GM19395 (cell line): ENCODE measurements at regions not wholly inside any gene's neighbourhood (a gene's known extent, or its start where the extent isn't known, plus 50 kb on each side); places are given as distances from the start of the nearest gene placed in this dataset.
A peak's percentile ranks its signal among the peaks of the same experiment; 100 is the strongest.

Experiments
- ATAC-seq: cut with Tn5 transposase; IDR thresholded peaks from one replicate; pipeline ENCODE4 v1.9.1; 2021; ENCODE audit warnings: mild to moderate bottlenecking, moderate library complexity; ENCODE audit not compliant: unreplicated experiment

DNA sequence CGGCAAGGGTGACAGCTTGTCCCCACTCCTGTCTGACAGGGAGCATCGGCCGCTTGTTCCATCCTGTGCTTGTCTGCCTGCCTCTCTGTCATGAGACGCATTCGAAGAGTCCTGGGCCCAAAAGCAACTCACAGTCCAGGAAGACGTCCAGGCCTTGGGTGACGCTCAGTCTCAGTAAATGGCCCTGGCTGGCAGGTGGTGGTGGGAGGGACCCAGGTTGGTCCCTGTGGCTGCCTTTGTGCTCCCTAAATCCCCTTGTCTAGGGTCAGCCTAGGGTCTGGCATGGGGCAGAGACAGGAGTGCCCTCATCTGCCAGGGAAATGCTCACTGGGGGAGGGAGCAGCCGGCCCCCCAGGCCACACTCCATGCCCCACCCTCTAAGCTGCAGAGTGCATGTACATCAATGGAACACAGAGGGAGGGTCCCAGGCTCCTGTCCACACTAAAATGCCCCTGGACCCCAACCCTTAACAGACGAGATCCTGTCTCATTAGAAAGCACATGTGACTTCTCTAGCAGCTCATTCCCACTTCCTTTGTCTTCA, 295.2 kb upstream of the ZNF32 start:
- ATAC-seq: no peak

DNA sequence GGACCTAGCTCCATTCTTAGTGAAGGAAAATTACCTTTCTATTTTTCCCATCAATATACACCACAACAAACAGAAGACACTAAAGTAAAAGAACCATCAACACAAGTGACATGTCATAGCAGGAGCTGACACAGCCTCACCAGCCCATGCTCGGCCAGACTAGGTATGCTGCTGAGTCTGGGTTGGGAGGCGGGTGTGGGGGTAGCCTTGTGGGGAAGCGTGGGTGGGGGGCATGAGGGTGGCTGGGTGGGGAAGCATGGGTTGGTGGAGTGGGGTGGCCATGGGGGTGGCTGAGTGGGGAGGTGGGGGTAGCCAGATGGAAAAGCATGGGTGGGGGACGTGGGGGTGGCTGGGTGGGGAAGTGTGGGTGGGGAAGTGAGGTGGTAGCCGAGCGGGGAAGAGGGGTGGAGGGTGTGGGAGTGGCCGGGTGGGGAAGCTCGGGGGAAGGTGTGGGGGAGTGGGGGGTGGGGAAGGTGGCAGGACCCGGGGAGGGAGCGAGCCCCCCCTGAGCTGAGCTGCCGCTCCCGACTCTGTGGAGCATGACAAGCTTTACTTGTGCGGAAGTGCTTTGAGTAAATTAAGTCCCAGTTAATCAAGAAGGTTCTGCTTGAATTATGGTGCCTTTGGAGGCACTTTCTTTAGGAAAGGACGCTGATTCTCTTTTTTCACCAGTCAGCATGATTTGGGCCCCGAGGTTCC, 294.6 kb upstream of the ZNF32 start:
- ATAC-seq: no peak

DNA sequence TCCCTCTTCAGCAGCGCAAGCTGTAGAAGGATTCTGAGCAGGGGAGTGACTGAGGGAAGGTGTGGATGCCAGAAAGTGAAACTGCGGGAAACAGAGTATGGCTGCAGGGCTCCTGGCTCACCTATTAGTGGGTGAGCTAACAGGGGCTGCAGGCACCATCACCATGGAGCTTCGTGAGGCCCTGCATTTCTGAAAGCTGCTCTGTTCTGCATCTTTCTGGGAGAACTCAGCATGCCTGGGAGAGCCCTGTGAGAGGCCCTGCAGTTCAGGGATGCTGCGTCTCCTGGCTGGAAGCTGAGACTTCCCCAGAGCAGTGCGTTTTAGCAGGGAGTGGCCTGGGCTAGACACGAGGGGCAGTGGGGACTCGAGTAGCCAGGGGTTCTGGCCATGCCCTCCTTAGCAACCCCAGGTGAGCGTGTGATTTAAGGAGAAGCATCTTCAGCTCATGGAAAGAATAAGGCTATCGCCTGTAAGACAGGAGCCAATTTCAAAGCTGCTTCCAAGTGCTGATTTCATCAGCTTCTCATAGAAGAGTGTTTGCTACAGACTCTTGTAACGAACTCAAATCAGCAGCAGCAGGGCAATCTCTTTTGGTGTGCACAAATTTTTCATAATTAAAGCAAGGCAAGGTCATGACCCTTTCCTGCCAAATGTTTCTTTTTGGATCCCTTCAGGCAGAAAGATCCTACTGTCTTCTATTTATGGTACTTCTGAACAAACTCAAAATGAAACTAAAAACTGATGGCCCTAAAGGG, 293.6 kb upstream of the ZNF32 start:
- ATAC-seq: no peak

DNA sequence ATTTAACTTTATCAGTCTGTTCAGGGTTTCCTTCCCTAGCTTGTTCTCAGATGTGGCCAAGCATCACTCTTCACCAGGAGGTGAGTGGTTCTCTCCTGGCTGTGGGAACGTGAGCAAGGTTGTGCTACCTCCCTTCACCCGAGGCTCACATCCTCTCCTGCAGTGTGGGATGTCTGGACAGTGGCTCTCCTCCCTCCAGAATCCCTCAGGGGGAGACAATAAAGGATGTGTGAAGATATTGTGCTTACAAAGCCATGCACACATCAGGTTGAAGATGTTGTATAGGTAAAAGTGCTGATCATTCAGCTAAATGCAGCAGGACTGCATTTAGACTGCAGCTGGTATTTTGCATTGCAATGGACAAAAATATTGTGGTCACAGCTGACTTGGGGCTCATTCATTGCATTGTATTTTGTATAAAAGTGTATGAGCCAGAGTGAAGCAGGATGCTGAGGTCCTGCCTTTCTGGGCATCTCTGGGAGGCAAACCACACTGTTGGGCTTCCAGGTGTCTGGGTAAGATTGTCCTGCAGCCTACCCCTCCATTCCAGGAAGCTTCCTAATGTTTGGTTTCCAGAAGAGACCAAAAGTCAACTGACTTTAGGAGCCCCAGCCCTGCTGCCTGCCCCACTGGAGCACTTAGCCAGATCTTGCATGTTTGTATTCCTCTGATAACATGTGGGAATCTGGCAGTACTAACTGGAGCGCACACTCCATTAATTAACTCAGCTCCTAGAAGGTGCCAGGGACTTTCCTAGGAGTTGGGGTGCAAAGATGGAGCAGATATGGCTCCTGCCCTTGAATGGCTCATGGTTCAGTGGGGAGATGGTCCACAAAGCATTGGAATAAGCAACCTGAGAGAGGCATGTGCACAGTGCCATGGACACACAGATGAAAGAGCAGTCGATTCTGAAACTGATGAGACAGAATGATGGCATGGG, 292.5 kb upstream of the ZNF32 start:
- ATAC-seq: no peak

DNA sequence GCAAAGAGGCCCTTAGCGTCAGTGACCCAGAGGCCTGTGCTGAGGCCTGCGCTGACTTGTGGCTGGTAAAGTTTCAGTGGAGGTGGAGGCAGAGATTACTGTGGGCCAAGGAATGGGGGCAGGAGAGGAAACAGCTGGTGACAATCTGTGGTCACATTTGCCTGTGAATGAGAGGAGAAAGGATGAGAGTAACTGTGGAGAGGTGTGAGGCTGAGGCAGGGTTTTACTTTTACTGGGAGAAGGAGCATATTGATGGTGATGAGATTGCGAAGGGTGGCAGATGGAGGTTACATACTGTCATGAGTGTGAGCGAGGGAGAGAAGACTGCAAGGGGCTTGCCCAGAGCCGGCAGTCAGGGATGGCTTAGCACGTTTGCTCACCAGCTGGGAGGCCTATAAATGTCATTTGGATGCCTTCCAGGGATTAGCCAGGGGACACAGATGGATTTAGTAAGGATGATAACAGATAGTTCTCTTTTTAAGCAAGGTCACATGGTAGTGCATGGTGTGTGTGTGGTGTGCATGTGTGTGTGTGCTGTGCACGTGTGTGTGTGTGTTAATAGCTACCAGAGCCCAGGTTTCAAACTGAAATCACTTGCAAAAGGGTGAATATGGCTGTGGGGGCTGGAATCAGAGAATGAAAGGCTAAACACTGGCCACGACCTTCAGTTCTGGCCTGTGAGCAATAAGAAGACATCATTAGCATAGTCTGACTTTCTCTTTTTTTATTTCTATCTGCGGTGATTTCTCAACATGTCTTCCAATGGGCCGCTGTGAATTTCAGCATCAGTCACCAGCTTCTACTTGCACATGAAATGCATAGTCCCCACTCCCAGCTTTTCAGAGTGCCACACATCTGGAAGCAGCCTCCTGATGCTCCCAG, 291.5 kb upstream of the ZNF32 start:
- ATAC-seq: peak; percentile 57

DNA sequence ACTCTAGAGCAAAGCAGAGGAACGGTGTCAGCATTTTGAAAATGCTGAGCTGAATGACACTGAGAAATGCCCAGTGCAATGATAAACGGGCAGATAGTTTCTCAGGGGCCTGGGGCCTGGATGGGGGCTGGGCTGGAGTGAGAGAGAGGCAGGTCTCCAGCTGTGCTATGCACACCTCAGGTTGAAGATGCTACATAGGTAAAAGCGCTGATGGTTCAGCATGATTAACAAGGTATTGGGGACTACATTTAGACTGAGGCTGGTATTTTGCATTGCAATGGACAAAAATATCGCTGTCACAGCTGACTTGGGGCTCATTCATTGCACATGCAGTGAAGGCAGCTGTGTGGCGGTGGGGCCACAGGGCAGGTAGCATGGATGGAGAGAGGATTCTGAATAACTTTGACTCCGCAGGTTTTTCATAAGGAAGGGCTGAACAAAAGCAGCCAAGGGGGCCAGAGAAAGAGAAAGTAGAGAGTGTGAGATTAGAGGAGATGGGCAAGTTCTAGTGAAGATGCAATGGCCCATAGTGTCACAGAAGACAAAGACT, 290.8 kb upstream of the ZNF32 start:
- peak; percentile 14 for ATAC-seq

DNA sequence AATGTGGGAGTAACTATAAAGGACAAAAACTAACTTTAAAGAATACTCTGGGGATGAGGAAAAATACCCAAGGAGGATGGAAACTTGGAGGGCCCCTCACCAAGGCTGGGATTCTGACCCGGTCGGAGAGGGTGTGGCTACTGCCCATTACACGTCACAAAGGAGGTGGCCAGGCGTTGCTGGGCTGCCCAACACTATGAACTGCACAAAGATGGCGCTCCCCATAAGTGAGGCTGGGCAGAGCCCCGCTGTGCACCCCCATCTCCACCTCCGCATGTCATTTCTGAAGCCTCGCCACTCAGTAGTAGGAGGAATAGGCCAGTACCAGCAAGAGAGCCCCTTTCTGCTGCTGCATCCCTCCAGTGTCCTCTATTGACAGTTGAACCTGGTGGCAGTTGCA, 290.1 kb upstream of the ZNF32 start:
- no peak for ATAC-seq

DNA sequence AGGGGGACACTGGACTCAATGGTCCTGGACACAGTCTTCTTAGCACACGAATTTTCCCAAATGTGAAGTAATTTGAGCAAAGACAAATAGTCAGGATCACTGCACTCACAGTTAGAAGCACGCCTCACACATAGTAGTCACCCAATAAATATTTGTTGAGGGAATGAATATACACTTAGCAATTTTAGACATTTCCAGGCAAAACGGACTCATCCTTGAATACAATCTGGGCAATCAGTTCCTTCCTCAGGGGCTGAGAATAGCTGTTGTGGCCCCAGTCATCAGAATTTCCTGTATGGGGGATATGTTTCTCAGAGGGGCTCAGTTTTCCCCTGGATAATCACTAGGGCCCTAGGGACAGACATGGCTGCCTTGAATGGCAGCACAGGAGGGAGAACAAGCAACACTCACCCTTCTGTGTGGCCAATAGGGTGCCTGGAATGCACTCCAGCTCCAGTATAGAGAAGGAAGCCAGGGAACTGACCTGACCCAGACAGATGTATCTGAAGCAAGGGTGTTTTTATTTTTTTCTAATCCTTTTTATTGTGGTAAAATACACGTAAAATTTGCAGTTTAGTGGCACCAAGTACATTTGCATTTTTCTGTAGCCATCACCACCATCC, 282.7 kb upstream of the ZNF32 start:
- no peak for ATAC-seq

DNA sequence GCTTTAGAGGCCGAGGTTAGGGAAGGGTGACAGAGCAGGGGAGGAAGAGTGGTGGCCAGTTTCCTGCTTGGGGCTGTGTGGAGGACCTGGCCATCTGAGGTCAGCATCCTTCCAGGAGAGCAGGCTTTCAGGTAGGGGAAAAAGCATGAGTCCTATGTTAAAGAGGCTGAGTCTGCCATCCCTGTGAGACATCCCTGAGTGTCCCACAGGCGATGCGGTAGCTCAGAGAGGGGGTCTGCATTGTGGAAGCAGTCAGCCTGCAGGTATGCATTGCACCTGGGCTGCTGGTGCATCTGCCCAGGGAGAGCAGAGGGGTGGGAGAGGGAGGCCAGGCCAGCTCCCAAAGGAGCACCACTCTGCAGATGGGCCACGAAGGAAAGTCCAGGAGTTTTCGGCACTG, 282.1 kb upstream of the ZNF32 start:
- ATAC-seq: no peak

DNA sequence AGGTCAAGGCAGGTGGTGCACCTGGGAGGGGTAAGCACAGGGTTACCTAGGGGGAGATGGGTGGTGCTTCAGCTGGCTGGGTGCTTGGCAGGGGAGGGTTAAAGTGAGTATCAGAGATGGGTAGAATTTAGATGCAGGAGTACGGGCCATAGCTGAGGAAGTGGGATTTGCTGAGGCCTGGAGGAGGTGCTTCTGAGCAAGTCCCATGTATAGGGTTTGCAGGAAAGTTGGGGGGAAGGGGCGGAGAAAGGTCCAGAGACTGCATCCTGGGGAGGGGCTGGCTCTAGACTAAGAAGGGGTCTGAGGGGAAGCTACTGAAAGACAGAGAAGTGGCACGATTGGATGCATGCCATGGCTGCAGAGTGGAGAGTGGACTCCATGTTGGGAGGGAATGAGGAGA, 281.6 kb upstream of the ZNF32 start:
- ATAC-seq: no peak

DNA sequence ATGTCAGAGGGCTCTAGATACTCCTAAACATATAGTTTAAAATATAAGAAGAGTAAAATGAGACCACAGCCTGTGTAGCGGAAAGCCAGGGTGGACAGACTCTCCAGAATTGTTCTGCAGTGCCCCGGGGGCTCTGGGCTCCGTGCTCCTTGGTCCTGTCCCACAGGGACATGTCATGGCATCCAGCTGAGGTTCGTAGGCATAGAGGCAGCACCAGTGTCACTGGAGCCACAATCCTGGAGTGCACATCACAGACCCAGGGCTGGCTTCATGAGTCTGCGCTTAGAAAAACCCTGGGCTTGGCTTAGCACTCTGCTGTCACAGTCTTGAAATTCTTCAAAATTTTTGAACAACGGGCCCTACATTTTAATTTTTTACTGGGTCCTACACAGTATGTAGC, 280.4 kb upstream of the ZNF32 start:
- no peak for ATAC-seq

DNA sequence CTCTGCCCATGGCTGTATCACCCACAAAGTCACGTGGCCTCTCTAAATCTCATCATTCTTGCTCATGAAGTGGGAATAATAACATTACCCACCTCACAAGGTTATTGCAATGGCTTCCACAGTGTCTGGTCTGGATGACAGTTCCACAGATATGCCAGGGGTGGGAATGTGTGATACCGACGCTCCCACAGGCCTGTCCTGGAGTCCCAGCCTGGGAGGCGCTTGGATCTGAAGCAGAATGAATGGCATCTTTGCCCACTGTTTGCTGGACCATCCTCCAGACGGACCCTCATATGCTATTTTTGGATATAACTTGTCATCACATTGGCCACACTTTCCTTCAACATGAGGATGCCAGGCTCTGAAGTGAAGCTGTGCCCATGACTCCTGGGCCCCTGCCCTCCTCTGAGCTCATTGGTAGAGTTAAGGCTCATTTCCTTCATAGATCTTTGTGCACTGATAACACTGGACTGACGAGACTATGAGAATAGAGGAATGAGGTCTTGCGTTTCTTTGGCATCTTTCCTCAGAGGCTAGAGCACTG, 279.8 kb upstream of the ZNF32 start:
- ATAC-seq: no peak

DNA sequence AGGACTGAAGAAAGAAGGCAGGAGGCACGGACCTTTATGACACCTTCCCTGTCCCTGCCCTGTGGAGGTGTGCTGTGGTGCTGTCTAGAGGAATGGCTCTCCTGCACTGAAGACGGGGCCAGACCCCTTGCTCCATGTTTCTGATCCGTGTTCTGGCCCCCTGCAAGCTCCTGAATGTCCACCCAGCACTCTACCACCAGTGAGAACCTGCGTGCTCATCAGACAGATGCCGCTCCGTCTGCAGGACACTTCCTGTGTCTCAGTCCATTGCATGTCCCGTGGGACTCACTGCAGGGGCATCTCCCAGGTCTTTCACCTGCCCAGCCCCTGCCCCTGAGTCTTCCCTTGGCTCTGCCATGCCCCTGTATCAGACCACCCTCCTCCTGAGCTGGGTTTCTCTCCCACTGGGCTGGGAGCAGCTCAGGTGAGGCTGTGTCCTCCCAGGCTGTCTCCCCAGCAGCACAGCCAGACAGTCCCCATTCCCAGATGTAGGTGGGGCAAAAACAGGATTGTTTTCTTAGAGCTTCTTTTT, 278.3 kb upstream of the ZNF32 start:
- no peak for ATAC-seq

DNA sequence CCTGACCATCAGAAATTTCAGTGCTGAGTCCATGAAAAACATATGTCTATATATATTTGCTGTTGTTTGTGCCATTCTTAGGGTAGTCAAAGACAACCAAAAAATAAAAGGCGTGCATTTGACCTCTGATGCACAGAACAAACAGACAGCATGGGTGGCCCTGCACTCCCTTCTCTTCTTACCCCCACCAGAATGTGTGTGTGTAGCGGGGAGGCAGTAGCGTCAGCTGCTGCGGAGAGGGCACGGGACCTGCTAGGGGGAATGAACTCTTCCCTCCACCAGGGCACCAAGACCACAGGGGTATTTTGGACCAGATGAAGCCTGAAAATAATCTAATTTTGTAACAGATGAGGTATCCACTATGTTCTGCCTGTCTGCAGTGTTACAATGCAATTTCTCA, 277.7 kb upstream of the ZNF32 start:
- no peak for ATAC-seq

DNA sequence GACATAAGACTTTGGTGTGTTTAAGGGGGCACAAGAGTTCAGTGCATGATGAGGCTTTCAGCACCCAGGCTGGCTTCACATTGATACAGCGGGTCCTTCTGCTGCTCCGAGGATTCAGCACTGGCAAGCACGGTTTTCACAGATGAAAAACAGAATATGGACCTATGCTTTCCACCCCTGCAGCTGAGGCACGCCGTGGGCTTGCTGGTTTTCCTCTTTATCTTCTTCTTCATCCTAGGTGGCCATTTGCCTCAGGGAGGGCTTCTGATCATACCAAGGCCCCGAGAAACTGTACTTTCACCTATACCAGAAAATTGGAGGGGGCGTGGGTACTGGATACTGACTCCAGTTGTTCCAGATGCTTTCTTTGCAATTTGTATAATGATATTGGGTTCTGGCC, 277.1 kb upstream of the ZNF32 start:
- ATAC-seq: no peak

DNA sequence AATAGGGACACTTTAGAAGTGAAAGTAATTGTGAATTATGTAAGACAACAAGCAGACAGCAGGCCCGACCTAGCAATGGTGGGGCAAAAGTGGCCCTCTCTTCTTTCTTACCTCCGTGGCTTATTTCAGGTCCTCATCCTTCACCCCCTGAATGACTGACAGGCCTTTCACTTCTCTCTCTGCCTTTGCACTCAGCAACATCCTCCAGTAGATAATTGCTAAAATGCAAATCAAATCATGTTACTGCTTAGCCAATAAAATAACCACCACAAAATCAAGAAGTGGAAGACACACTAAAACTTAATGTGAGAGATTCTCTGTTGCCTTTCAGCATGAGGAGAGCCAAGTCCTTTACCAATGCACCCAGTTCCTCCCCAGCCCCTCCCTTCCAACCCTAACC, 274.6 kb upstream of the ZNF32 start:
- ATAC-seq: no peak

DNA sequence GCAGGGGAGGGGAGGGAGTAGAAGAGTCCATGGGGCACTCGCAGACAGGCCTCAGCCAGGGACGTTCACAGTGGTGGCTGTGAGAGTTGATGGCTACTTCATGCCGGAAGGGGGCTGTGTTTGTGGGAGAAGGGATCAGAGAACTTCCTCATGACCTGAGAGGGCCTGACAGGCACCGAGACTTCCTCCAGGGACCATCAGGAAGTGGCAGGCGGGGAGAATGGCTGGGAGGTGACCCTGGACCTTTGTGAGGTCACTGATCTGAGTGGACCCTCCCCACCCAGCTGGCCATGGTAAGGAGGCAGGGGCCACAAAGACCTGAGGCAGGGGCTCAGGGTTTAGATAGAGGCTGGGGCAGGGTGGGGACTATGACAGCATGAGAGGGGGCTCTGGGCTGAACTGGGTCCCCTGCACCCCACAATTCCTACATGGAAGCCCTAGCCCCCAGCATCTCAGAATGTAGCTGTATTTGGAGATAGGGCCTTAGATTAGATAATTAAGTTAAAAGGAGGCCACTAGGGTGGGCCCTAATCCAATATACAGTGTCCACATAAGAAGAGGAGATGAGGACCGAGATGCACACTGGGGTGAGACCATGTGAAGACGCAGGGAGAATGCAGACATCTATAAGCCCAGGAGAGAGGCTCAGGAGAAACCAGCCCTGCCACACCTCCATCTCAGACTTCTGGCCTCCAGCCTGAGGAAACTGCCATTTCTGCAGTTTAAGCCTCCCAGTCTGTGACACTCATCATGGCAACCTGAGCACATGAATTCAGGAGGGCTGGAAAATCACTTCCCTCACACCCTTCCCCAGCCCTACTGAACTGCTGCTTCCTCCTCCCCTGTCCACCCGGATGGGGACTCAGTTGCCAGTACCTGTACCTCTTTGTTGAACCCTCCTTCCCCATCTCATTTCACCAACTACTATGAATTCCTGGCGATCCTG, 273.9 kb upstream of the ZNF32 start:
- ATAC-seq: no peak

DNA sequence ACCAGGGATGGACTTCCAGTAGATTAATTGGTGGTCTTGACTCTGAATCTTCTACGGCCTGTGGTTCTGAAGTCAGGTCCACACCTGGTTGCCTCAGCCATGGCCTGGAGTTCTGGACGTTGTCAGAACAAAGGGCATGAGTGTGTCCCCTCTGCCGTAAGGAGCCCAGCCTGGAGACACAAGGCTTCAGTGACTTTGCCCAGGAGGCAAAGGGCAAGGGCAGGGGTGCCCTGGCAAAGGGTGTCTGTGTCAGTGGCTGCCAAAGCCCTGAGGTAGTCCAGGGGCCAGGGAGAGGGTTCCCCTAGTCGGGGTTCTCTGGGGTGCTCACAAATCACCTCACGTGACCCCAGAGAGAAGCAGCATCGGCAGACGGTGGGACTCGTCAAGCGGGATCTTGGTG, 273.2 kb upstream of the ZNF32 start:
- ATAC-seq: no peak
